ENCODE measurements at regions not wholly inside any gene's neighbourhood (a gene's known extent, or its start where the extent isn't known, plus 50 kb on each side); places are given as distances from the start of the nearest gene placed in this dataset.

- Histone ChIP-seq H3K4me3 (ENCODE audit: control extremely low read depth in 1 of 5, extremely low read depth in 1 of 5, insufficient read depth in 1 of 5, low read depth in 2 of 5, low read length in 4 of 5) (no peak overlapping the region), H3K9ac (ENCODE audit: low read length) (no peak overlapping the region), H3K36me3 (replicated peaks in 1 of 2; ENCODE audit: control extremely low read depth in 1 of 2, control insufficient read depth in 1 of 2, extremely low read depth in 1 of 2, insufficient read depth in 2 of 2, low read length in 1 of 2) (no peaks in the 10 kb centered on the region), H3K27me3 (replicated peaks in 1 of 4; ENCODE audit: control extremely low read depth in 1 of 4, control insufficient read depth in 3 of 4, insufficient read depth in 4 of 4, low read length in 3 of 4) (no peaks in the 10 kb centered on the region), H3K4me1 (ENCODE audit: control insufficient read depth in 2 of 2, insufficient read depth in 2 of 2, low read length in 2 of 2) (peaks cover 0 to 2% of the 10 kb centered on the region in 2 donors), H3K27ac (ENCODE audit: low read length in 2 of 2) (no peak overlapping the region), H3K4me2 (replicated peaks; ENCODE audit: low read depth, low read length, poor library complexity, severe bottlenecking) (no peak overlapping the region), H2AFZ (ENCODE audit: insufficient read depth, low read depth, low read length, poor library complexity, severe bottlenecking) (no peak overlapping the region), H3K9me3 (ENCODE audit: control extremely low read depth in 1 of 3, control insufficient read depth in 2 of 3, insufficient read depth in 1 of 3, low read length in 2 of 3) (no peaks in the 10 kb centered on the region), H4K20me1 (ENCODE audit: control insufficient read depth, insufficient read depth, low read length, poor library complexity, severe bottlenecking) (no peaks in the 10 kb centered on the region), H3K79me2 (ENCODE audit: control insufficient read depth, insufficient read depth, low read length) (no peaks in the 10 kb centered on the region)
- Mint-ChIP-seq H3K9me3 (ENCODE audit: insufficient read depth) (no peaks in the 10 kb centered on the region), H3K27me3 (peaks cover 22% of the 10 kb centered on the region), H3K4me3 (no peak overlapping the region), H3K27ac (no peak overlapping the region), H3K4me1 (peaks cover 8% of the 10 kb centered on the region)
- CTCF ChIA-PET: interaction anchor here (0.6 to 1.0 kb wide), 2 partner anchors 15 to 478 kb away, joined by 3 read pairs; no protein-coding TSS in a partner anchor
- WGBS (ENCODE audit: insufficient coverage): 100% methylated on average over 2 of the region's 2 CpGs
- intact Hi-C loops (cut with micrococcal nuclease): no loop called here
- ATAC-seq (ENCODE audit: low read depth): no peak
- POLR2A ChIA-PET: no interaction called here
- DNase-seq: no peak
- TF ChIP-seq CTCF (IDR thresholded peaks at IDR 0.05): no peak
- no peak for TF ChIP-seq EZH2 (IDR thresholded peaks at IDR 0.05; ENCODE audit: borderline replicate concordance, insufficient read depth, low read depth, low read length, poor library complexity, severe bottlenecking)
Observed at GRCh38 chr6:105745464-105746129, 340.5 kb upstream of the PRDM1 start.

GRCh38 chr6:105744815-105745214 is 341.3 kb upstream of the PRDM1 start:
- Histone ChIP-seq H3K4me2 (replicated peaks; ENCODE audit: low read depth, low read length, poor library complexity, severe bottlenecking) (no peak overlapping the region), H3K4me3 (ENCODE audit: control extremely low read depth in 1 of 5, extremely low read depth in 1 of 5, insufficient read depth in 1 of 5, low read depth in 2 of 5, low read length in 4 of 5) (no peak overlapping the region), H3K27ac (ENCODE audit: low read length in 2 of 2) (no peak overlapping the region), H3K9me3 (ENCODE audit: control extremely low read depth in 1 of 3, control insufficient read depth in 2 of 3, insufficient read depth in 1 of 3, low read length in 2 of 3) (no peaks in the 10 kb centered on the region), H3K27me3 (replicated peaks in 1 of 4; ENCODE audit: control extremely low read depth in 1 of 4, control insufficient read depth in 3 of 4, insufficient read depth in 4 of 4, low read length in 3 of 4) (no peaks in the 10 kb centered on the region), H3K9ac (ENCODE audit: low read length) (no peak overlapping the region), H4K20me1 (ENCODE audit: control insufficient read depth, insufficient read depth, low read length, poor library complexity, severe bottlenecking) (no peaks in the 10 kb centered on the region), H3K36me3 (replicated peaks in 1 of 2; ENCODE audit: control extremely low read depth in 1 of 2, control insufficient read depth in 1 of 2, extremely low read depth in 1 of 2, insufficient read depth in 2 of 2, low read length in 1 of 2) (no peaks in the 10 kb centered on the region), H3K4me1 (ENCODE audit: control insufficient read depth in 2 of 2, insufficient read depth in 2 of 2, low read length in 2 of 2) (peaks cover 0 to 2% of the 10 kb centered on the region in 2 donors), H3K79me2 (ENCODE audit: control insufficient read depth, insufficient read depth, low read length) (no peaks in the 10 kb centered on the region), H2AFZ (ENCODE audit: insufficient read depth, low read depth, low read length, poor library complexity, severe bottlenecking) (no peak overlapping the region)
- no CpG with 5 or more reads among the region's 1 CpG for WGBS (ENCODE audit: insufficient coverage)
- intact Hi-C loops (cut with micrococcal nuclease): no loop called here
- Mint-ChIP-seq H3K27ac (no peak overlapping the region), H3K27me3 (peaks cover 19% of the 10 kb centered on the region), H3K9me3 (ENCODE audit: insufficient read depth) (no peaks in the 10 kb centered on the region), H3K4me3 (no peak overlapping the region), H3K4me1 (peaks cover 8% of the 10 kb centered on the region)
- DNase-seq: no peak
- ChIA-PET CTCF (interaction anchor here (1.0 kb wide), 1 partner anchor 10 kb away, joined by 3 read pairs; no protein-coding TSS in a partner anchor), POLR2A (no interaction called here)
- ATAC-seq (ENCODE audit: low read depth): no peak
- TF ChIP-seq EZH2 (IDR thresholded peaks at IDR 0.05; ENCODE audit: borderline replicate concordance, insufficient read depth, low read depth, low read length, poor library complexity, severe bottlenecking) (no peak), CTCF (IDR thresholded peaks at IDR 0.05) (no peak)
